PFSK-1 (cell line): ENCODE measurements at regions not wholly inside any gene's neighbourhood (a gene's known extent, or its start where the extent isn't known, plus 50 kb on each side); places are given as distances from the start of the nearest gene placed in this dataset.

Experiments used
- FOXP2 ChIP-seq: optimal IDR thresholded peaks from 2 replicates; pipeline ENCODE3; 2011; ENCODE audit warnings: borderline replicate concordance, control low read depth, inconsistent platforms; ENCODE audit not compliant: insufficient read depth; ENCODE audit errors: extremely low read length, extremely low read depth
- POLR2AphosphoS5 ChIP-seq: IDR thresholded peaks from 2 replicates; pipeline ENCODE4 v1.6.1; 2012; ENCODE audit warnings: low read depth, mild to moderate bottlenecking, control low read depth, low read length, moderate library complexity
- REST ChIP-seq, 2 experiments: IDR thresholded peaks; 2 replicates each; pipeline versions ENCODE4 v1.6.1 to v1.8.0; 2011 to 2012; ENCODE audit warnings: low read depth in 2 of 2, low read length in 2 of 2, control low read depth in 1 of 2, inconsistent platforms in 1 of 2, mild to moderate bottlenecking in 1 of 2, moderate library complexity in 1 of 2; ENCODE audit not compliant: insufficient read depth in 1 of 2
- SIN3A ChIP-seq: IDR thresholded peaks from 2 replicates; pipeline ENCODE4 v1.6.1; 2012; ENCODE audit warnings: mild to moderate bottlenecking, low read length, moderate library complexity, borderline replicate concordance; ENCODE audit not compliant: insufficient read depth
- TAF1 ChIP-seq: IDR thresholded peaks from 2 replicates; pipeline ENCODE4 v1.6.1; 2012; ENCODE audit warnings: low read length, control low read depth, borderline replicate concordance; ENCODE audit not compliant: insufficient read depth

GRCh38 chr7:130888468-130888867 lies 154.5 kb upstream of the KLF14 start:
- TF ChIP-seq SIN3A (no peak), REST (IDR thresholded peaks at IDR 0.05; ENCODE audit: insufficient read depth in 1 of 2, low read depth in 2 of 2, low read length in 2 of 2) (no peak), POLR2AphosphoS5 (no peak), TAF1 (no peak), FOXP2 (no peak)

DNA sequence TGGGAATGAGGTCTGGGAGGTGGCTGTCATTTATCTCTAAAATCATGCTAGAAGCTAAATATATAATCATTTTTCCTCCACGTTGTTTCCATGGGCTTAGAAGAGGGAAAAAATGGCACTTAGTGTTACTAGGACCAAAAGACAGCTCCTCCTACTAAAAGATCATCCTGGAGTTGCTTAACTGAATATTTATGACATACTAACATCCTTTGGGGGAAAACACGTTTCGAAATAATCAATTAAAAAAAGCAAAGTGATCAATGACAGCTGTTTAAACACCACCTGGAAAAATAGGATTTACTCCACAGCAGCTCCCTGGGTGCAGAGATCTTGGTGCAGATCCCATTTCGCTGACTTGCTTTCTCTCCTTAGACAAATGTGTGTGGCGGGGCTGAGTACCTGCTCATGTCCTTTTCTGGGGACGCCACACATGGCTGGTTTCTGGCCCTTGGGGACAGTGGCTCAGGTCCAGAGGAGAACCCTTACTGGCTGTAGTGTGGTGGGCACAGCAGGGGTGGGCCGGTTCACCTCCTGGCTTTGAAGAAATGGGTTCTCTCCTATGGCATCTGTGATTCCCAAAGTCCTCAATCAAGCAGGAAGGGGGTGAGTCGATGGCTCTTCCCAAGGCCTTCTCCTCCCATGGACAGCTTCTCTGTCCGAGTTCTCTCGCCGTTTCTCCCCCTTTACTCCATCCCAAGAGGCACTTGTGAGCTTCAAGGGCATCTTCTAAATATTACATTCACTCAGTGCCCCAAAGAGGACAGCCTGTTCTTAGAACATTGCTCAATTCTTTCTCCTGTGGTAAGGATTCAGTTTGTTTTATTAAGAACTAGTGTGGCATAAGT lies 156.4 kb upstream of the KLF14 start:
- TF ChIP-seq POLR2AphosphoS5 (no peak), FOXP2 (no peak), SIN3A (no peak), TAF1 (no peak), REST (IDR thresholded peaks at IDR 0.05; ENCODE audit: insufficient read depth in 1 of 2, low read depth in 2 of 2, low read length in 2 of 2) (no peak)

DNA sequence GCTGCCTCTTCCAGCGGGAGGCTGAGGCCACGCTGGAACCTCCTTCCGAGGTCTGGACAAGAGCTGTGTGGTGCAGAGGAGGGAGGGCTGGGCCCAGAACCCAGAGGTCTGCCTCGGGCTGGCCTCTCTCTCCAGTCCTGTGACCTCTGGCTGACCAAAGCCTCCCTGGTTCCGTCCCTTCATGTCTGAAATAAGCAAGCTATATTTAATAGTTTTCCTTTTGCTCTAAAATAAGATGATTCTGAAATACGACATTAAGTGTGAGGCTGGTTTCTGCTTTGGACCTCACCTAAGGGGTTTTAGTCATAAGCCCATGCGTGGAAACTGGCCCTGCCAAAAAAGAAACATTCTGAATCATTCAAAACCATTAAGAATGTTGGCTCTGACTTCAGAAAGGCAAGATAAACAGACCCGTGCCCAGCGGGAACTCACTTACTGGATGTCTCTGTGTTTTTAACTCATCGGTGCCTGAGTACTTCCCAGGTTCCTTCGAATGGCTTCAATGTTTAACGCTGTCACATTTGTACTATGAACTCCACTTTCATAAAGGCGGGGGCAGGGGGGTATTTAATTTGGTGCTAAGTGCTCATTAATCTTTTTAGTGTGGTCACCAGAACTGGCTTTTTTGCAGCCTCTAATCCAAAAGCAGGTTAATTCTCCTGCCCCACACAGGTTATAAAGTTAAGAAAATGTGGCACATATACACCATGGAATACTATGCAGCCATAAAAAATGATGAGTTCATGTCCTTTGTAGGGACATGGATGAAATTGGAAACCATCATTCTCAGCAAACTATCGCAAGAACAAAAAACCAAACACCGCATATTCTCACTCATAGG lies 157.5 kb upstream of the KLF14 start:
- TF ChIP-seq REST (IDR thresholded peaks at IDR 0.05; ENCODE audit: insufficient read depth in 1 of 2, low read depth in 2 of 2, low read length in 2 of 2) (no peak), FOXP2 (no peak), SIN3A (no peak), TAF1 (no peak), POLR2AphosphoS5 (no peak)

GRCh38 chr7:130893441-130893894 lies 159.5 kb upstream of the KLF14 start:
- TF ChIP-seq POLR2AphosphoS5 (no peak), SIN3A (no peak), FOXP2 (no peak)

DNA sequence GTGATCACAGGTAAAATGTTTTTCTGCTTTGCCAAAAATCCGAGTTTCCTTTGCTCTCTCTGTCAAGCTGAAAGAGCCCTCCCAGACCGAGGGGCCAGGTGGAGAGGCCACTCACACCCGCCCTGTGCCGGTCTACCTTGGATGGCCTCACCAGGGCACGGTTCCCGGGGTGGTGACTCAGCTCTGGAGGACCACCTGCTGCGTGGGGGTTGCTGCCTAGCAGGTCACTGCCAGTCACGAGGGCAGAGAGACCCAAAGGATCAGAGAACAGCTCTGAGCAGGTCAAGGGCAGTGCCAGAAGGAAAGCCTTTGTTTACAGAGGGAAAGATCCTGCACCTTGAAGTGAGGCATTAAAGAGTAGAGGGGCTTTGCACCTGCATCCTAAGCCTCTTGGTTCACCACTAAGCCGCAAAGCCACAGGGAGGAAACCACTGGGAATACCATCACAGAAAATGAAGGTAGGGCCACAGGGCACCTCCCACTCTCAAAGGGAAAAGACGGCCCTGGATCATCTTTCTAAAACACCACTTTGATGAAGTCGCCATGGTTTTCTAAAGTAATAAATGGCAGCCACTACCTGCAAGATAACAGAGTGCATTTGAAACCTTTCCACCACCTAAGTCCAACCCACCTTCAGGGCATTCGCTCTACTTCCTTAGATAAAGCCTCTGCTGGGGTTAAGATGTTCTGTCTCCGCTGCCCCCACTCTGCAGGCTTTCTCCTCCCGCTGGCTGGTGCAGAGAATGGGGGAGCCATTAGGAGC lies 160.3 kb upstream of the KLF14 start:
- TF ChIP-seq FOXP2 (peak; percentile 19), TAF1 (no peak)
